Coronary artery (tissue), 2 donors: ENCODE measurements at regions not wholly inside any gene's neighbourhood (a gene's known extent, or its start where the extent isn't known, plus 50 kb on each side); places are given as distances from the start of the nearest gene placed in this dataset.

Source experiments
- DNase-seq: peaks from one replicate; pipeline ENCODE4 v3.0.0-alpha.2; 2017; ENCODE audit warnings: low spot score
- H3K27ac ChIP-seq, 2 donors: fragments of 200-600 bp; sonication (generic); one replicate each; pipeline ENCODE4 v1.5.1; 2016 to 2019
- H3K4me3 ChIP-seq: fragments of 200-600 bp; sonication (generic); 2 replicates; pipeline ENCODE4 v1.5.1; 2016; ENCODE audit warnings: mild to moderate bottlenecking, moderate library complexity
- CTCF ChIP-seq: fragments of 200-600 bp; sonication (generic); IDR thresholded peaks from one replicate; pipeline ENCODE4 v1.5.1; 2019; ENCODE audit warnings: antibody characterized with exemption

GRCh38 chr5:82694711-82695285 lies 382.4 kb downstream of the TMEM167A start:
- DNase-seq, result no peak
- Histone ChIP-seq H3K4me3 (no peak overlapping the region), H3K27ac (no peak overlapping the region)
- TF ChIP-seq CTCF, result no peak

- TF ChIP-seq CTCF, result no peak
- Histone ChIP-seq H3K4me3 (no peak overlapping the region), H3K27ac (no peak overlapping the region)
- no peak for DNase-seq
Measured at GRCh38 chr5:82692826-82693225, 384.4 kb downstream of the TMEM167A start.

- no peak overlapping the region for H3K4me3 ChIP-seq
- no peak for TF ChIP-seq CTCF
- DNase-seq, result no peak
- no peak overlapping the region for H3K27ac ChIP-seq
Measured at GRCh38 chr5:82684659-82685058, 392.5 kb downstream of the TMEM167A start.

GRCh38 chr5:82684165-82684564 lies 393.0 kb downstream of the TMEM167A start:
- no peak for TF ChIP-seq CTCF
- DNase-seq, result no peak
- Histone ChIP-seq H3K27ac (no peak overlapping the region), H3K4me3 (no peak overlapping the region)

GRCh38 chr5:82679660-82680059 lies 397.5 kb downstream of the TMEM167A start:
- no peak for DNase-seq
- no peak for TF ChIP-seq CTCF
- Histone ChIP-seq H3K4me3 (no peak overlapping the region), H3K27ac (no peak overlapping the region)

- Histone ChIP-seq H3K4me3 (no peak overlapping the region), H3K27ac (no peak overlapping the region)
- TF ChIP-seq CTCF, result no peak
- DNase-seq, result no peak
Measured at GRCh38 chr5:82676661-82677060, 398.5 kb upstream of the RPS23 start.

- no peak for TF ChIP-seq CTCF
- H3K27ac ChIP-seq, result no peak overlapping the region
- no peak overlapping the region for H3K4me3 ChIP-seq
- DNase-seq, result no peak
Measured at GRCh38 chr5:82674671-82675070, 396.5 kb upstream of the RPS23 start.
